ENCODE measurements at regions not wholly inside any gene's neighbourhood (a gene's known extent, or its start where the extent isn't known, plus 50 kb on each side); places are given as distances from the start of the nearest gene placed in this dataset.
"Not testable (repeated sequence)": the region's sequence is repeated elsewhere in the genome, so short reads cannot be mapped to it uniquely, and the experiment has no call there.

- TF ChIP-seq EZH2 (IDR thresholded peaks at IDR 0.05; ENCODE audit: borderline replicate concordance); EZH2phosphoT487 (IDR thresholded peaks at IDR 0.05; ENCODE audit: low read depth, severe bottlenecking, unreplicated experiment); CTCF (IDR thresholded peaks at IDR 0.05; ENCODE audit: poor library complexity): not testable (repeated sequence)
Measured at GRCh38 chr6:67879928-67880327, 755.2 kb upstream of the ADGRB3 start.

All from hepatocyte (in vitro differentiated cells).